K562 (cell line): ENCODE measurements at regions not wholly inside any gene's neighbourhood (a gene's known extent, or its start where the extent isn't known, plus 50 kb on each side); places are given as distances from the start of the nearest gene placed in this dataset.

Source experiments
- ATAC-seq: fragments of 200-7000 bp; cut with Tn5 transposase; 3 replicates; pipeline ENCODE4 v1.9.1; 2020; ENCODE audit warnings: moderate library complexity
- BruUV-seq: library from RNA; stranded (reverse); fragments of 400-500 nt; replicated peaks from 2 replicates; lab custom pipeline; 2021; lab: Mats Ljungman, UMichigan
- CTCF ChIA-PET: fragments of 300-600 bp; formaldehyde crosslinking; extraction: SDS; loops from one replicate; lab custom pipeline; 2021; ENCODE audit warnings: low intra/inter-chr PET ratio; lab: Yijun Ruan, JAX
- POLR2A ChIA-PET: fragments of 300-600, 350-650 bp; sonication (Branson Sonifier 250); formaldehyde crosslinking; extraction: SDS; loops from one replicate; lab custom pipeline; 2021; ENCODE audit warnings: antibody characterized with exemption, inconsistent platforms; lab: Yijun Ruan, JAX
- DNase-seq, 4 experiments: peaks; one replicate each; pipeline versions ENCODE4 v3.0.0 to v3.0.0-alpha.2; 2011 to 2018; ENCODE audit warnings: low spot score in 3 of 4, mixed read lengths in 3 of 4; ENCODE audit errors: extremely low read depth in 1 of 4
- FAIRE-seq: peaks from 2 replicates; lab custom pipeline; 2011; peaks lifted over from hg19 to GRCh38; lab: Jason Lieb, UNC
- H2AFZ ChIP-seq: 2 replicates; pipeline ENCODE4 v1.6.0; 2011; ENCODE audit warnings: low read depth, low read length, control low read depth, inconsistent platforms
- H3K27ac ChIP-seq: fragments of 200-600 bp; 3 replicates; pipeline ENCODE4 v1.8.0; 2011; ENCODE audit warnings: low read depth, mild to moderate bottlenecking, control low read depth, inconsistent platforms, low read length, moderate library complexity, mixed read lengths; ENCODE audit errors: extremely low read depth
- H3K27me3 ChIP-seq, 2 experiments: fragments of 300-600 bp in 1 of 2; 2 replicates in 1 of 2; 3 replicates in 1 of 2; pipeline versions ENCODE4 v1.6.0 to v1.8.0; 2011; ENCODE audit warnings: inconsistent platforms in 2 of 2, low read length in 2 of 2, mild to moderate bottlenecking in 1 of 2, mixed read lengths in 1 of 2, moderate library complexity in 1 of 2; ENCODE audit not compliant: control insufficient read depth in 2 of 2, insufficient read depth in 2 of 2
- H3K36me3 ChIP-seq: fragments of 300-600 bp; 3 replicates; pipeline ENCODE4 v1.8.0; 2011; ENCODE audit warnings: mild to moderate bottlenecking, low read length, inconsistent platforms; ENCODE audit not compliant: control insufficient read depth, insufficient read depth
- H3K4me1 ChIP-seq, 2 experiments: fragments of 200-600 bp in 1 of 2; replicated peaks in 1 of 2; 2 replicates in 1 of 2; 3 replicates in 1 of 2; pipeline versions ENCODE4 v1.5.1 to v1.8.0; 2011; ENCODE audit warnings: inconsistent platforms in 2 of 2, low read length in 2 of 2, mild to moderate bottlenecking in 1 of 2, mixed read lengths in 1 of 2, moderate library complexity in 1 of 2; ENCODE audit not compliant: control insufficient read depth in 2 of 2, insufficient read depth in 2 of 2
- H3K4me2 ChIP-seq: 2 replicates; pipeline ENCODE4 v1.6.1; 2011; ENCODE audit warnings: low read length, control low read depth, inconsistent platforms, mixed read lengths; ENCODE audit not compliant: insufficient read depth
- H3K4me3 ChIP-seq: fragments of 200-600 bp; sonication (generic), shearing (Covaris generic); 2 replicates; pipeline ENCODE4 v1.5.1; 2016; ENCODE audit warnings: control low read depth, inconsistent platforms
- H3K79me2 ChIP-seq: fragments of 200-600 bp; 3 replicates; pipeline ENCODE4 v1.8.0; 2011; ENCODE audit warnings: low read length, inconsistent platforms; ENCODE audit not compliant: control insufficient read depth, insufficient read depth
- H3K9ac ChIP-seq, 2 experiments: 2 replicates each; pipeline versions ENCODE4 v1.6.0 to v1.6.1; 2011; ENCODE audit warnings: low read depth in 2 of 2, low read length in 2 of 2, control low read depth in 1 of 2, inconsistent platforms in 1 of 2, mild to moderate bottlenecking in 1 of 2, mixed read lengths in 1 of 2; ENCODE audit not compliant: insufficient read depth in 1 of 2
- H3K9me1 ChIP-seq: one replicate; pipeline ENCODE4 v1.6.0; 2011; ENCODE audit warnings: inconsistent platforms, mild to moderate bottlenecking, low read length, moderate library complexity; ENCODE audit not compliant: control insufficient read depth, insufficient read depth
- H3K9me3 ChIP-seq: replicated peaks from 2 replicates; pipeline ENCODE4 v1.5.1; 2011; ENCODE audit warnings: low read depth, low read length, inconsistent platforms; ENCODE audit not compliant: control insufficient read depth, insufficient read depth
- H4K20me1 ChIP-seq: replicated peaks from 2 replicates; pipeline ENCODE4 v1.6.1; 2011; ENCODE audit warnings: low read length, inconsistent platforms, mixed read lengths; ENCODE audit not compliant: control insufficient read depth, insufficient read depth
- CBX5 ChIP-seq: IDR thresholded peaks from 2 replicates; pipeline ENCODE4 v1.6.1; 2014; ENCODE audit warnings: low read depth, borderline replicate concordance
- GABPB1 ChIP-seq: sonication (generic); formaldehyde crosslinking; IDR thresholded peaks from 2 replicates; pipeline ENCODE4 v1.8.0; 2022; ENCODE audit warnings: mild to moderate bottlenecking, missing genetic modification reagents
- HDAC6 ChIP-seq: IDR thresholded peaks from 2 replicates; pipeline ENCODE4 v1.6.1; 2012; ENCODE audit warnings: low read depth, mild to moderate bottlenecking, control low read depth, inconsistent platforms, low read length, moderate library complexity
- ILK ChIP-seq: fragments of 450-650 bp; IDR thresholded peaks from 2 replicates; pipeline ENCODE4 v1.6.1; 2016; ENCODE audit warnings: missing genetic modification characterization, low read depth, mild to moderate bottlenecking, missing compliant biosample characterization, moderate library complexity, borderline replicate concordance
- MTA2 ChIP-seq: fragments of 450-650 bp; IDR thresholded peaks from 2 replicates; pipeline ENCODE4 v1.6.1; 2016; ENCODE audit warnings: low read depth
- NCOA2 ChIP-seq, 2 experiments: fragments of 450-650 bp; IDR thresholded peaks; 2 replicates each; pipeline ENCODE4 v1.6.1; 2018; ENCODE audit warnings: mild to moderate bottlenecking in 2 of 2, moderate library complexity in 1 of 2; ENCODE audit not compliant: partially characterized antibody in 2 of 2
- POU5F1 ChIP-seq: fragments of 150-350 bp; IDR thresholded peaks from 2 replicates; pipeline ENCODE4 v1.6.1; 2014; ENCODE audit warnings: borderline replicate concordance, low read length, low read depth, mild to moderate bottlenecking; ENCODE audit not compliant: partially characterized antibody
- PPARD ChIP-seq: fragments of 250-450 bp; sonication (Bioruptor Pico); IDR thresholded peaks from 2 replicates; pipeline ENCODE4 v1.8.0; 2022; ENCODE audit warnings: inconsistent platforms, mild to moderate bottlenecking, moderate library complexity
- REST ChIP-seq, 2 experiments: fragments of 450-650 bp; formaldehyde crosslinking in 1 of 2; IDR thresholded peaks; 2 replicates each; pipeline versions ENCODE4 v1.4.0 to v1.6.1; 2014 to 2020; ENCODE audit warnings: mild to moderate bottlenecking in 2 of 2, borderline replicate concordance in 1 of 2, low read depth in 1 of 2
- TCF15 ChIP-seq: fragments of 250-450 bp; sonication (Bioruptor Pico); IDR thresholded peaks from 2 replicates; pipeline ENCODE4 v1.8.0; 2022; ENCODE audit warnings: moderate library complexity, mild to moderate bottlenecking, inconsistent platforms
- USF1 ChIP-seq: sonication (generic); formaldehyde crosslinking; IDR thresholded peaks from 2 replicates; pipeline ENCODE4 v1.9.0; 2022; ENCODE audit warnings: mild to moderate bottlenecking, missing genetic modification reagents
- ZBED1 ChIP-seq: IDR thresholded peaks from 2 replicates; pipeline ENCODE4 v1.6.1; 2014
- ZC3H8 ChIP-seq: fragments of 450-650 bp; IDR thresholded peaks from 2 replicates; pipeline ENCODE4 v1.6.1; 2017
- ZKSCAN3 ChIP-seq: fragments of 250-450 bp; sonication (Bioruptor Pico); IDR thresholded peaks from 2 replicates; pipeline ENCODE4 v1.4.0; 2020
- ZNF431 ChIP-seq: sonication (generic); formaldehyde crosslinking; IDR thresholded peaks from 2 replicates; pipeline ENCODE4 v1.8.0; 2022; ENCODE audit warnings: mild to moderate bottlenecking, missing genetic modification reagents
- WGBS: fragments of 100-300 bp; shearing (Covaris generic); methylation state at CpG from one replicate; pipeline ENCODE4 v1.1.6; 2016; ENCODE audit warnings: low coverage, mixed read lengths; ENCODE audit not compliant: insufficient coverage; ENCODE audit errors: missing lambda C conversion rate; 5-methylcytosine and 5-hydroxymethylcytosine counted together
- in situ Hi-C: fragments of 300-500 bp; cut with MboI; formaldehyde crosslinking; loops from 4 replicates; pipeline ENCODE4 v1.15.0; 2018; ENCODE audit warnings: inconsistent platforms, mixed read lengths
- intact Hi-C: fragments of 100-400 bp; cut with micrococcal nuclease; formaldehyde crosslinking; loops from 2 replicates; pipeline ENCODE4 v1.14.2; 2022

GRCh38 chr2:21443494-21444105, 319.8 kb downstream of the TDRD15 start:
- Histone ChIP-seq H3K79me2 (no peaks in the 10 kb centered on the region), H3K9me3 (no peaks in the 10 kb centered on the region; the same call in 1 of the 2 replicates), H3K27ac (no peak overlapping the region), H3K4me2 (no peak overlapping the region), H3K36me3 (no peaks in the 10 kb centered on the region), H3K9me1 (no peaks in the 10 kb centered on the region), H3K4me3 (no peak overlapping the region), H3K9ac (no peak overlapping the region), H3K27me3 (no peaks in the 10 kb centered on the region), H4K20me1 (no peaks in the 10 kb centered on the region), H2AFZ (no peak overlapping the region), H3K4me1 (no peaks in the 10 kb centered on the region)
- in situ Hi-C loops (no loop called here), intact Hi-C loops (no loop called here)
- ATAC-seq, result no peak
- WGBS, result 0% methylated on average over 5 of the region's 5 CpGs
- DNase-seq, result no peak
- no peak for FAIRE-seq
- BruUV-seq, result no TSS peak
- ChIA-PET POLR2A (interaction anchor here (0.5 kb wide), 1 partner anchor 280 kb away, joined by 3 read pairs; no protein-coding TSS in a partner anchor), CTCF (no interaction called here)
- no peak for TF ChIP-seq USF1 (CRISPR knock-in tag)
- TF ChIP-seq ILK (tag), result no peak
- TF ChIP-seq ZBED1, result no peak
- no peak for TF ChIP-seq ZNF431 (CRISPR knock-in tag)
- TF ChIP-seq MTA2, result no peak
- no peak for TF ChIP-seq REST (IDR thresholded peaks at IDR 0.05; ENCODE audit: borderline replicate concordance)
- no peak for TF ChIP-seq REST (CRISPR knock-in tag; IDR thresholded peaks at IDR 0.05; ENCODE audit: low read depth)
- TF ChIP-seq HDAC6, result no peak
- no peak for TF ChIP-seq CBX5
- no peak for TF ChIP-seq GABPB1 (CRISPR knock-in tag)
- no peak for TF ChIP-seq NCOA2 (IDR thresholded peaks at IDR 0.05; ENCODE audit: partially characterized antibody in 2 of 2)
- TF ChIP-seq ZC3H8, result no peak
- no peak for TF ChIP-seq POU5F1
- no peak for TF ChIP-seq TCF15 (CRISPR knock-in tag)
- TF ChIP-seq ZKSCAN3 (CRISPR knock-in tag), result no peak
- no peak for TF ChIP-seq PPARD (CRISPR knock-in tag)
